Stimulated activated CD4-positive, alpha-beta T cell treated with anti-CD3 and anti-CD28 coated beads, Interleukin-15, amount 100 ng/mL, for 48 hours (primary cell): ENCODE measurements at regions not wholly inside any gene's neighbourhood (a gene's known extent, or its start where the extent isn't known, plus 50 kb on each side); places are given as distances from the start of the nearest gene placed in this dataset.
"Not testable (repeated sequence)": the region's sequence is repeated elsewhere in the genome, so short reads cannot be mapped to it uniquely, and the experiment has no call there.

Experiments used
- DNase-seq, 2 donors: peaks; one replicate each; pipeline ENCODE4 v3.0.0-alpha.2; 2020; ENCODE audit warnings: low read depth in 2 of 2

DNA sequence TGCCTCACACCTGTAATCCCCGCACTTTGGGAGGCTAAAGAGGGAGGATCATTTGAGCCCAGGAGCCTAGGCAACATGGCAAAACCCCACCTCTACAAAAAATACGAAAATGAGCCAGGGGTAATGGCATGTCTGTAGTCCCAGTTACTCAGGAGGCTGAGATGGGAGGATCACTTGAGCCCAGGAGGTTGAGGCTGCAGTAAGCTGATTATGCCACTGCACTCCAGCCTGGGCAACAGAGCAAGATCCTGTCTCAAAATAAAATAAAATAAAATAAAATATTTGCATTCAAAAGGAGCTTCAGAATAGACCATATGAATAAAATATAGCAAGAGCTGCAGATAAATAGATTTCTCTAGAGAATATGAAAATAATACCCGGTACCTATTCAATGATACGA, 71.5 kb upstream of the ATF7IP2 start:
- DNase-seq, result no peak

GRCh38 chr16:10314811-10315210, 71.0 kb upstream of the ATF7IP2 start:
- DNase-seq, result no peak

- DNase-seq, result no peak
These were observed 68.3 kb upstream of the ATF7IP2 start for GRCh38 chr16:10317425-10318001.

DNA sequence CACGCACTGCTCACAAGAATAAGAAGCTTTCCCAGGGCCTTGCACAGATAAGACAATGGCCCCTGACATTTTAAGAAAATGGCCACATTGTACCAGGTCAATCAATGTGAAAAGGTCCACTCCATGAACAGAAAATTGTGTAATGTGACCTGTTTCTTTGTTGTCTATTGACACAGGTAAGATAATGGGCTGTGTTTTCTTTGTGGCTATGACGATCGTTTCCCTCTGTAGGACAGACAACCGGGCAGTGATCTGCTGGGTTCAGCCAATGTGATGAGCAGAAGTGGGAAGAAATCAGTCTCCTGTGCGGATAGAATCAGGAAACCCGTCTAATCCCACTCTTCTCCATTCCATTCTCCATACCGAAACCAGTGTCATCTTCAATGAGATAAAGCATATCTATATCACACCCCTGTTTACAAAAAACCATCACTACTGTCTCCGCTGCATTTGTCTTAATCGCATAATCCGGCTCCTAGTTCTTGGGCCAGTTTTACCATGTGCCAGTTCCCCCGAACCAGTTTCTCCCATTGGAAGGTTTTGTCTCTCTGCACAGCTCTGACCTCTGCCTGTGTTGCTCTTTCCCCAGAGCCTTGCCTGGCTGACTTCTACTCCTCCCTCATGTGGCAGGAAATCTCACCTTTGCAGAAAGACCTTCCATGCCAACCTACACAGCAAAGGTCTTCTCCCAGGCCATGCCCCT, 66.9 kb upstream of the ATF7IP2 start:
- DNase-seq, result no peak

DNA sequence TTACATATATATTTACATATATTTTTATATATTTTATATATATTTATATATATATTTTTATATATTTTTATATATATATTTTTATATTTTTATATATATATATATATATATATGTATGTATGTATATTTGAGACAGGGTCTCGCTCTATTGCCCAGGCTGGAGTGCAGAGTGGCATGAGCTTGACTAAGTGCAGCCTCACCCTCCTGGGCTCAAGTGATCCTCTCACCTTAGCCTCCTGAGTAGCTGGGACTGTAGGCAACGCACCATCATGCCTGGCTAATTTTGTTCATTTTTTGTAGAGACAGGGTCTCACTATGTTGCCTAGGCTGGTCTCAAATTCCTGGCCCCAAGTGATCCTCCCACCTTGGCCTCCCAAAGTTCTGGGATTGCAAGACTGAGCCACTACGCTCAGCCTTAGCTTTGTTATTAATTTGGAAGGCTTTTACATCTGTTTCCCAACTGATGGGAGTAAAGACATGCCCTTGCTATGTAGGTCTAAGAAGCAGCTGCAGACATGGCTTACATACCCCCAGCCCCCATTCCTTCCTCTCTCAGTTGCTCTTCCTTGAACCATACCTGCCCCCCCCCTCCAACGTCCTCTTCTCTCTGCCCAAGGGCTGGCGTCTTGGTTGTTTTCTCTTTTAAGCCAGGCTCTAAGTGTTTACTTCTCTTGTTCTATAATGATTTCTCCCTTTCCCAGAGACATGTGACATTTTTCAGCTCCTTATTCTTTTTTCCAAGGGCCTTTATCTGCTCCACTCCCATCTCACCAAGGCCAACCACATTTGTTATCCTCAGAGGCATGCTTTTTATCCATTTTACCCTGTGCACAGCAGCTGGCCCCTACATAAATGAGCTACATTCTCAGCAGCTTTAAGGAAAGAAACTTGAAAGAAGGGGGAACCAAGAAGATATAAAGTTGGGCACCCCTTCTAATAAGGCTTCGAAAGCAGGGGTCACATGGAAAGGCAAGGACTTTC, 64.2 kb upstream of the ATF7IP2 start:
- no peak for DNase-seq

GRCh38 chr16:10322723-10323527, 62.9 kb upstream of the ATF7IP2 start:
- DNase-seq, result no peak

- DNase-seq, result no peak
These were observed 62.4 kb upstream of the ATF7IP2 start for GRCh38 chr16:10323528-10323869.

DNA sequence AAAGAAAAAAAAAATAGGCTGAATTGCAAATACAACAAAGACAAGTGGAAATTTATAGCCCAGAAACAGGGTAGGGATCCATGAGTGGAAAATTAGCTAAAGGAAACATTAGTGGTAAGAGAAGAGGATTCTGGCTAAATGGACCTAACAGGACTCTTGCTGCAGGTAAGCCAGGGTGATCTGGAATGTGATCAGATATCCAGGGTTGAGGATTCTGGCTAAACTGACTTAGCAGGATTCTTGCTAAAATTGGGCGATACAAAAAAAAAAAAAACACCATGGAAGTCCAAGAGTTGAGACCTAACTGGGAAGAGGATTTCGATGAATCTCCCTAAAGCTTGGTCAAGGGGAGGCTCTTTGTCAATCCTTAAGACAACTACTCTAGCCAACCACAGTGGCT, 61.7 kb upstream of the ATF7IP2 start:
- DNase-seq, result no peak

DNA sequence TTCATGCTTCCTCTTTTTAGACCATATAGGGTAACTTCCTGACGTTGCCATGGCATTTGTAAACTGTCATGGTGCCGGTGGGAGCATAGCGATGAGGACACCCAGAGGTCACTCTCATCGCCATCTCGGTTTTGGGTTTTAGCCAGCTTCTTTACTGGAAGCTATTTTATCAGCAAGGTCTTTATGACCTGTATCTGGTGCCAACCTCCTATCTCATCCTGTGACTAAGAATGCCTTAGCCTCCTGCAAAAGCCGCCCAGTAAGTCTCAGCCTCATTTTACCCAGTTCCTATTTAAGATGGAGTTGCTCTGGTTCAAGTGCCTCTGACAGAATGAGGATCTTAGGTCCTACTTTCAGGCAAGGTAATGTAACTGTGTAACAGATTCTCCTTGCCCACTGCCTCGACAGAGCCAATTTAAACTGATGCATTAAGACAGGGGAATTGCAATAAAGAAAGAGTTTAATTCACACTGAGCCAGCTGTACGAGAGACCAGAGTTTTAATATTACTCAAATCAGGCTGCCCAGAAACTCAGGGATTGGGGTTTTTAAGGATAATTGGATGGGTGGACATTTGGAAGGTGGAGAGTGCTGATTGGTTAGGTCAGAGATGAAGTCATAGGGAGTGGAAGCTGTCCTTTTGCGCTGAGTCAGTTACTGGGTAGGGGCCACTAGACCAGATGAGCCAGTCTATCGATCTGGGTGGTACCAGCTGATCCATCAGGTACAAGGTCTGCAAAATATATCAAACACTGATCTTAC, 59.9 kb upstream of the ATF7IP2 start:
- no peak for DNase-seq

GRCh38 chr16:10326647-10327046, 59.2 kb upstream of the ATF7IP2 start:
- DNase-seq, result no peak

- not testable (repeated sequence) for DNase-seq
These were observed 57.6 kb upstream of the ATF7IP2 start for GRCh38 chr16:10328291-10328690.

DNA sequence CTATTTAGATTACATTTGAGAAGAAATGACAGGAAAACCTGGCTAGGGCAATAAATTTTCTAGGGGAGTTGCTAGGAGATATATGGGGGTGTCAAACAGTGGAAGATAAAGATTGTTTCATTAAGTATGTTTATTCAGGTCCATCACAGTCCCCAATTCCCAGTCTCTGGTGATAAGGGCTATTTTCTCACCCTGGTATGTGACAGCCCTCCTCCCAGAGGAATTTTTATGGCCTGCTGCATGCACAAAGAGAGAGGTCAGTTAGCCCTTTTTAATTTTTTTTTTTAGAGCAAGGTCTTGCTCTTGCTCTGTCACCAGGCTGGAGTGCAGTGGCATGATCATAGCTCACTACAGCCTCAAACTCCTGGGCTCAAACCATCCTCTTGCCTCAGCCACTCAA, 53.6 kb upstream of the ATF7IP2 start:
- DNase-seq, result no peak

- no peak for DNase-seq
These were observed 53.1 kb upstream of the ATF7IP2 start for GRCh38 chr16:10332775-10333174.

DNA sequence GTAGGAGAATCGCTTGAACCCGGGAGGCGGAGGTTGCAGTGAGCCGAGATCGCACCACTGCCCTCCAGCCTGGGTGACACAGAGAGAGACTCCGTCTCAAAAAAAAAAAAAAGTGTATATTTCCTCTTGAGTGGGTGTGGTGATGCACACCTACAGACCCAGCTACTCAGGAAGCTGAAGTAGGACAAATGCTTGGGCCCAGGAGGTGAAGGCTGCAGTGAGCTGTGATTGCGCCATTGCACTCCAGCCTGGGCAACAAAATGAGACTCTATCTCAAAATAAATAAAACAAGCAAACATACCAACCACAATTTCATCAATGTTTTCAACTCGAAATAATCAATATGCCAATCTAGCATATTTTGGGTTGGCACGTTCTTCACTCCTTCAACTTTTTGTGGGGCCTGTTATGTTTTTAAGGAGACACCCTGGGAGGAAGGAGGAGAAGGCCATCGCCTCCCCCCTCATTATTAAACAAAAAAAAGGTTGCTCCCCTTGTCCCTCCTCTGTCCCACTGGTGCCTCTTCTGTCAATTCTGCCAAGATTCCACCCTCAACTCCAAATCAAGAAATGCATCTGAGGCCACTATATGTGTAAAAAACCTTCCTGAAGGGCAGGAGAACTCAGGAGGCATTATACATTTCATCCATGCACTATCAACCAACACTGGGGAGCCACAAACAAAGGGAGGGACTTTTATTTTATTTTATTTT, 52.4 kb upstream of the ATF7IP2 start:
- no peak for DNase-seq

DNA sequence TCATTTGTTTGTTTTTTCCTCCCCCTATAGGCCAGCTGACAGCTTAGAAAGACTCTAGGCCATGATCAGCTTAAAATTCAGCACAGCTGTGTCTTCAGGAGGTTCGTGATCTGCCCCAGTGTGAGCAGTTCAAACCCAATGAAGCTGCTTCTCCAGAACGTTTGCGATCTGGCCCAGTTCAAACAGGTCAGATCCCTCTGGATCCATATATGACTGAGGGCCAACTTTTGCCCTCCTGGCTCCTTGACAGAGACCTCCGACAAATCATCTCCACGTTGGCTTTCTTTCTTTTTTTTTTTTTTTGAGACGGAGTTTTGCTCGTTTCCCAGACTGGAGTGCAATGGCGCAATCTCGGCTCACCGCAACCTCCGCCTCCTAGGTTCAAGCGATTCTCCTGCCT, 50.2 kb upstream of the ATF7IP2 start:
- no peak for DNase-seq
